Neural progenitor cell (in vitro differentiated cells): ENCODE measurements at regions not wholly inside any gene's neighbourhood (a gene's known extent, or its start where the extent isn't known, plus 50 kb on each side); places are given as distances from the start of the nearest gene placed in this dataset.

Experiments used
- DNase-seq: peaks from one replicate; pipeline ENCODE4 v3.0.0-alpha.2; 2016; ENCODE audit warnings: low spot score
- H2AFZ ChIP-seq: fragments of 200-600 bp; sonication (generic); replicated peaks from 2 replicates; pipeline ENCODE4 v1.6.1; 2016; ENCODE audit warnings: antibody characterized with exemption
- H3F3A ChIP-seq: fragments of 200-600 bp; sonication (generic); 2 replicates; pipeline ENCODE4 v1.6.1; 2016; ENCODE audit warnings: antibody characterized with exemption, low read depth
- H3K27ac ChIP-seq: fragments of 200-600 bp; sonication (generic); 2 replicates; pipeline ENCODE4 v1.5.1; 2016; ENCODE audit warnings: mild to moderate bottlenecking
- H3K27me3 ChIP-seq: fragments of 200-600 bp; sonication (generic); 2 replicates; pipeline ENCODE4 v1.6.1; 2016; ENCODE audit warnings: mild to moderate bottlenecking, moderate library complexity
- H3K36me3 ChIP-seq: fragments of 200-600 bp; sonication (generic); 2 replicates; pipeline ENCODE4 v1.5.1; 2016
- H3K4me1 ChIP-seq: fragments of 200-600 bp; sonication (generic); 2 replicates; pipeline ENCODE4 v1.6.1; 2016; ENCODE audit warnings: mixed run types
- H3K4me2 ChIP-seq: fragments of 200-600 bp; sonication (generic); 2 replicates; pipeline ENCODE4 v1.6.1; 2016
- H3K4me3 ChIP-seq: fragments of 200-600 bp; sonication (generic); 2 replicates; pipeline ENCODE4 v1.5.1; 2016
- H3K79me2 ChIP-seq: fragments of 200-600 bp; sonication (generic); 2 replicates; pipeline ENCODE4 v1.6.1; 2016; ENCODE audit warnings: low read depth
- H3K9ac ChIP-seq: fragments of 200-600 bp; sonication (generic); 2 replicates; pipeline ENCODE4 v1.6.1; 2016
- H3K9me3 ChIP-seq: fragments of 200-600 bp; sonication (generic); 2 replicates; pipeline ENCODE4 v1.5.1; 2016; ENCODE audit warnings: low read depth
- H4K20me1 ChIP-seq: fragments of 200-600 bp; sonication (generic); 2 replicates; pipeline ENCODE4 v1.6.1; 2016; ENCODE audit warnings: low read depth
- H3K27ac Mint-ChIP-seq: 3 replicates; pipeline ENCODE4 v1.8.0; 2021; ENCODE audit warnings: mixed read lengths
- H3K27me3 Mint-ChIP-seq: 2 replicates; pipeline ENCODE4 v1.8.0; 2022; ENCODE audit warnings: low read depth, mild to moderate bottlenecking, inconsistent platforms, moderate library complexity, mixed read lengths; ENCODE audit not compliant: insufficient read depth
- H3K36me3 Mint-ChIP-seq: 3 replicates; pipeline ENCODE4 v1.8.0; 2021; ENCODE audit warnings: mixed read lengths
- H3K4me1 Mint-ChIP-seq: 3 replicates; pipeline ENCODE4 v1.8.0; 2021; ENCODE audit warnings: mixed read lengths
- H3K4me3 Mint-ChIP-seq: 3 replicates; pipeline ENCODE4 v1.8.0; 2021; ENCODE audit warnings: mild to moderate bottlenecking, moderate library complexity, mixed read lengths
- H3K9me3 Mint-ChIP-seq: 3 replicates; pipeline ENCODE4 v1.8.0; 2020; ENCODE audit warnings: mixed read lengths
- EZH2 ChIP-seq: fragments of 200-600 bp; sonication (generic); IDR thresholded peaks from 2 replicates; pipeline ENCODE4 v1.6.1; 2017; ENCODE audit warnings: antibody characterized with exemption, mild to moderate bottlenecking, moderate library complexity
- EZH2phosphoT487 ChIP-seq: fragments of 200-600 bp; sonication (generic); IDR thresholded peaks from 2 replicates; pipeline ENCODE4 v1.6.1; 2017; ENCODE audit warnings: antibody characterized with exemption
- TF ChIP-seq, protein P1 (sequence below): fragments of 200-600 bp; sonication (generic); IDR thresholded peaks from 2 replicates; pipeline ENCODE4 v1.5.1; 2017; ENCODE audit warnings: antibody characterized with exemption, mild to moderate bottlenecking

DNA sequence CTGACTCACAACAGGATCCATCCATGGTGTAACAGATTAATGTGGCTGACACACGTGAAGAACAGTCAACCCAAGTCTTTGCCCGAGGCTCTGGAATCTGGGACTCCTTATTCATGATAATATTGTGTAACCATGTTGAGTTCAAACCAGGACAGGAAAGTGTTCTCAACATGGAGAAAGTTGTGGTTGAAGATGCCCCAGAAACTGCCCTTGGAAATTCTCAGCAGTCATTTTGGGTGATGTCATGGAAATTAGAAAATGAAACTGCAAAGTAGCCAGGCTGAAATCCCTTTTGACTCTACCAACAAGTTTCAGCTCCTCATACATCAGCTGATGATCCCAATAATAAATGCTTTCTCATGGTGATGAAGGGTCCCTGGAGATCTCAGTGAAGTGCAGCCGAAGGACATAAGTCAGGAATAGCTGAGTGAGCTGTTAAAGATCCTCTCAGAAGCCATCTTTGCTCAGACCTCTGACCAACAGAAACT, 307.7 kb downstream of the TNS1 start:
- no peaks in the 10 kb centered on the region for H3F3A ChIP-seq
- Mint-ChIP-seq H3K4me1 (peaks cover 12% of the 10 kb centered on the region), H3K36me3 (no peaks in the 10 kb centered on the region), H3K9me3 (peaks cover 7% of the 10 kb centered on the region), H3K27ac (no peak overlapping the region), H3K27me3 (no peaks in the 10 kb centered on the region), H3K4me3 (no peak overlapping the region)
- no peak overlapping the region for H2AFZ ChIP-seq
- H3K79me2 ChIP-seq = no peaks in the 10 kb centered on the region
- H3K36me3 ChIP-seq = no peaks in the 10 kb centered on the region
- no peak overlapping the region for H3K27ac ChIP-seq
- no peaks in the 10 kb centered on the region for H3K27me3 ChIP-seq
- no peaks in the 10 kb centered on the region for H4K20me1 ChIP-seq
- DNase-seq = no peak
- H3K4me1 ChIP-seq = no peaks in the 10 kb centered on the region
- no peak overlapping the region for H3K9ac ChIP-seq
- H3K9me3 ChIP-seq = no peaks in the 10 kb centered on the region
- H3K4me2 ChIP-seq = no peak overlapping the region
- TF ChIP-seq EZH2 (no peak), EZH2phosphoT487 (no peak)
- TF ChIP-seq, protein P1, sequence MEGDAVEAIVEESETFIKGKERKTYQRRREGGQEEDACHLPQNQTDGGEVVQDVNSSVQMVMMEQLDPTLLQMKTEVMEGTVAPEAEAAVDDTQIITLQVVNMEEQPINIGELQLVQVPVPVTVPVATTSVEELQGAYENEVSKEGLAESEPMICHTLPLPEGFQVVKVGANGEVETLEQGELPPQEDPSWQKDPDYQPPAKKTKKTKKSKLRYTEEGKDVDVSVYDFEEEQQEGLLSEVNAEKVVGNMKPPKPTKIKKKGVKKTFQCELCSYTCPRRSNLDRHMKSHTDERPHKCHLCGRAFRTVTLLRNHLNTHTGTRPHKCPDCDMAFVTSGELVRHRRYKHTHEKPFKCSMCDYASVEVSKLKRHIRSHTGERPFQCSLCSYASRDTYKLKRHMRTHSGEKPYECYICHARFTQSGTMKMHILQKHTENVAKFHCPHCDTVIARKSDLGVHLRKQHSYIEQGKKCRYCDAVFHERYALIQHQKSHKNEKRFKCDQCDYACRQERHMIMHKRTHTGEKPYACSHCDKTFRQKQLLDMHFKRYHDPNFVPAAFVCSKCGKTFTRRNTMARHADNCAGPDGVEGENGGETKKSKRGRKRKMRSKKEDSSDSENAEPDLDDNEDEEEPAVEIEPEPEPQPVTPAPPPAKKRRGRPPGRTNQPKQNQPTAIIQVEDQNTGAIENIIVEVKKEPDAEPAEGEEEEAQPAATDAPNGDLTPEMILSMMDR = no peak
- no peak overlapping the region for H3K4me3 ChIP-seq

DNA sequence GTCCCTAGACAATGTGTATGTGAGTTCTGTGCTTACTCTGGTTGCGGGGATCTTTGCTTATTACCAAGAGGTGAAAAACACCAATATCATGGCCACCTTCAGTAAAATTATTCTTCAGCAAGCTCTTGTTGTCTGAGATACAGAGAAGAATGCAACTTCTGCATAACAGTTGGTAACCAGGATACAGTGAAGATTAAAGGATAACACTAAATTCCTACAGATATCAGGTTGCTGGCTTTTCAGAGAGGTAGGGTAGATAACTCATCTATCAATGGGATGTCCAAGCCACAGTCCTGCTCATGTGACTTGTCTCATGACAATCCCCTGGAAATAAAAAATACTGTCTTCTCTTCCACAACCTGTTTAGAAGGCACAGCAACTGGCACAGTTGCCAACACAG, 308.5 kb downstream of the TNS1 start:
- Histone ChIP-seq H3K4me2 (no peak overlapping the region), H3K27me3 (no peaks in the 10 kb centered on the region), H3K9ac (no peak overlapping the region), H3K4me1 (no peaks in the 10 kb centered on the region), H3K79me2 (no peaks in the 10 kb centered on the region), H4K20me1 (no peaks in the 10 kb centered on the region), H2AFZ (no peak overlapping the region), H3F3A (no peaks in the 10 kb centered on the region), H3K9me3 (no peaks in the 10 kb centered on the region), H3K27ac (no peak overlapping the region), H3K36me3 (no peaks in the 10 kb centered on the region), H3K4me3 (no peak overlapping the region)
- Mint-ChIP-seq H3K9me3 (peaks cover 9% of the 10 kb centered on the region), H3K36me3 (no peaks in the 10 kb centered on the region), H3K27me3 (no peaks in the 10 kb centered on the region), H3K27ac (no peak overlapping the region), H3K4me3 (no peak overlapping the region), H3K4me1 (peaks cover 12% of the 10 kb centered on the region)
- no peak for DNase-seq
- TF ChIP-seq EZH2phosphoT487 (no peak), EZH2 (no peak)
- TF ChIP-seq, protein P1 = no peak

DNA sequence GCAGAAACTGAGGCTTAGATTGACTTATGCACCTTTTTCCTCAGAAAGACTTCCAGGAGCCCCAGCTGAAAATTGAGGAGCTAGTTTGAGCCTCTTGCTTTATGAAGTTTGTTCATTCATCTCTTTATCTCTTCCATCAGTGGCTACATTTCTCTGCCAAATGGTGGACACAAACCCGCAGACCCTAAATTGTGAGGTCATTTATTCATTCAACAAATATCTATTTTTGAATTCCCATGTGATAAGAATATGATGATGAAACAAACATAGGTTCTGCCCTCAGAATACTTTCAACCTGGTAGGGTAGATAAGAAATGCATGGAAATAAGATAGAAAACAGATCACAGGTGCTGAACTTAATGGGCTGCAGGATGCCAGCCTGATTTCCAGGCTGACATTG, 309.4 kb downstream of the TNS1 start:
- H3K79me2 ChIP-seq = no peaks in the 10 kb centered on the region
- no peak overlapping the region for H3K4me2 ChIP-seq
- H3K36me3 ChIP-seq = no peaks in the 10 kb centered on the region
- no peak overlapping the region for H3K27ac ChIP-seq
- no peaks in the 10 kb centered on the region for H3K27me3 ChIP-seq
- DNase-seq = no peak
- no peak overlapping the region for H3K4me3 Mint-ChIP-seq
- no peak overlapping the region for H3K4me3 ChIP-seq
- H3K4me1 Mint-ChIP-seq = peaks cover 12% of the 10 kb centered on the region
- no peaks in the 10 kb centered on the region for H3K9me3 ChIP-seq
- H3K4me1 ChIP-seq = no peaks in the 10 kb centered on the region
- TF ChIP-seq EZH2 = no peak
- TF ChIP-seq EZH2phosphoT487 = no peak
- TF ChIP-seq, protein P1 = no peak
- no peaks in the 10 kb centered on the region for H3F3A ChIP-seq
- peaks cover 9% of the 10 kb centered on the region for H3K9me3 Mint-ChIP-seq
- H2AFZ ChIP-seq = no peak overlapping the region
- no peak overlapping the region for H3K9ac ChIP-seq
- H3K36me3 Mint-ChIP-seq = no peaks in the 10 kb centered on the region
- H4K20me1 ChIP-seq = no peaks in the 10 kb centered on the region
- H3K27me3 Mint-ChIP-seq = no peaks in the 10 kb centered on the region
- H3K27ac Mint-ChIP-seq = no peak overlapping the region
